GM23248 (cell line): ENCODE measurements at regions not wholly inside any gene's neighbourhood (a gene's known extent, or its start where the extent isn't known, plus 50 kb on each side); places are given as distances from the start of the nearest gene placed in this dataset.

Source experiments
- DNase-seq: peaks from one replicate; pipeline ENCODE4 v3.0.0-alpha.2; 2015
- H2AFZ ChIP-seq: fragments of 200-600 bp; sonication (generic); 2 replicates; pipeline ENCODE4 v1.6.1; 2016; ENCODE audit warnings: antibody characterized with exemption
- H3F3A ChIP-seq: fragments of 200-600 bp; sonication (generic); 2 replicates; pipeline ENCODE4 v1.6.1; 2016; ENCODE audit warnings: mild to moderate bottlenecking, antibody characterized with exemption, mixed run types; ENCODE audit not compliant: insufficient read depth
- H3K27ac ChIP-seq: fragments of 200-600 bp; sonication (generic); 2 replicates; pipeline ENCODE4 v1.5.1; 2016; ENCODE audit warnings: mild to moderate bottlenecking
- H3K27me3 ChIP-seq: fragments of 200-600 bp; sonication (generic); replicated peaks from 2 replicates; pipeline ENCODE4 v1.6.1; 2016; ENCODE audit warnings: mild to moderate bottlenecking; ENCODE audit not compliant: insufficient read depth
- H3K36me3 ChIP-seq: fragments of 200-600 bp; sonication (generic); 2 replicates; pipeline ENCODE4 v1.6.1; 2016; ENCODE audit warnings: low read depth, mild to moderate bottlenecking
- H3K4me1 ChIP-seq: fragments of 200-600 bp; sonication (generic); 2 replicates; pipeline ENCODE4 v1.6.1; 2016; ENCODE audit warnings: mild to moderate bottlenecking; ENCODE audit not compliant: insufficient read depth
- H3K4me2 ChIP-seq: fragments of 200-600 bp; sonication (generic); one replicate; pipeline ENCODE4 v1.6.1; 2016; ENCODE audit warnings: mild to moderate bottlenecking; ENCODE audit not compliant: unreplicated experiment
- H3K4me3 ChIP-seq: fragments of 200-600 bp; sonication (generic); 2 replicates; pipeline ENCODE4 v1.5.1; 2016; ENCODE audit warnings: mild to moderate bottlenecking
- H3K79me2 ChIP-seq: fragments of 200-600 bp; sonication (generic); 2 replicates; pipeline ENCODE4 v1.6.1; 2016; ENCODE audit warnings: mild to moderate bottlenecking; ENCODE audit not compliant: insufficient read depth
- H3K9ac ChIP-seq: fragments of 200-600 bp; sonication (generic); 2 replicates; pipeline ENCODE4 v1.6.1; 2016; ENCODE audit warnings: mild to moderate bottlenecking
- H3K9me2 ChIP-seq: fragments of 200-600 bp; sonication (generic); 2 replicates; pipeline ENCODE4 v1.6.1; 2016; ENCODE audit warnings: mixed run types, mild to moderate bottlenecking, moderate library complexity; ENCODE audit not compliant: insufficient read depth
- H3K9me3 ChIP-seq: fragments of 200-600 bp; sonication (generic); one replicate; pipeline ENCODE4 v1.6.1; 2017; ENCODE audit warnings: low read depth
- H4K20me1 ChIP-seq: fragments of 200-600 bp; sonication (generic); 2 replicates; pipeline ENCODE4 v1.6.0; 2016; ENCODE audit not compliant: insufficient read depth
- EZH2 ChIP-seq: fragments of 200-600 bp; sonication (generic); IDR thresholded peaks from 2 replicates; pipeline ENCODE4 v1.6.1; 2018; ENCODE audit warnings: antibody characterized with exemption, mild to moderate bottlenecking; ENCODE audit not compliant: insufficient read depth, poor library complexity, severe bottlenecking
- EZH2phosphoT487 ChIP-seq: fragments of 200-600 bp; sonication (generic); IDR thresholded peaks from 2 replicates; pipeline ENCODE4 v1.6.1; 2018; ENCODE audit warnings: antibody characterized with exemption, moderate library complexity, mild to moderate bottlenecking, low read depth; ENCODE audit not compliant: insufficient read depth
- WGBS, 2 experiments: methylation state at CpG; one replicate each; pipeline ENCODE4 v1.1.6; 2015 to 2017; ENCODE audit warnings: low lambda C conversion rate in 2 of 2, low coverage in 1 of 2; ENCODE audit errors: missing lambda C conversion rate in 2 of 2; 5-methylcytosine and 5-hydroxymethylcytosine counted together
- in situ Hi-C: fragments of 300-500 bp; cut with MboI; formaldehyde crosslinking; loops from 2 replicates; pipeline ENCODE4 v1.15.0; 2020

GRCh38 chr4:122973465-122973864 lies 51.1 kb upstream of the NUDT6 start:
- H3K9me2 ChIP-seq, result no peaks in the 10 kb centered on the region

GRCh38 chr4:122976111-122976510 lies 53.7 kb upstream of the NUDT6 start:
- no peak overlapping the region for H3K9ac ChIP-seq
- no peak for TF ChIP-seq EZH2
- TF ChIP-seq EZH2phosphoT487, result no peak
- no peak overlapping the region for H3K4me3 ChIP-seq
- no peaks in the 10 kb centered on the region for H3K9me3 ChIP-seq
- H3K9me2 ChIP-seq, result no peaks in the 10 kb centered on the region
- 98 to 100% methylated on average over 2 of the region's 2 CpGs for WGBS, 2 experiments
- no peaks in the 10 kb centered on the region for H3F3A ChIP-seq
- H3K79me2 ChIP-seq, result no peaks in the 10 kb centered on the region
- no peak overlapping the region for H2AFZ ChIP-seq
- no peaks in the 10 kb centered on the region for H4K20me1 ChIP-seq
- in situ Hi-C loops, result no loop called here
- no peak overlapping the region for H3K4me2 ChIP-seq
- H3K27me3 ChIP-seq, result no peaks in the 10 kb centered on the region
- H3K27ac ChIP-seq, result no peak overlapping the region
- no peak for DNase-seq
- H3K4me1 ChIP-seq, result no peaks in the 10 kb centered on the region
- H3K36me3 ChIP-seq, result peaks cover 5% of the 10 kb centered on the region; the same call in 1 of the 2 replicates

More at GRCh38 chr4:122973465-122973864, 51.1 kb upstream of the NUDT6 start:
- TF ChIP-seq EZH2phosphoT487 (no peak), EZH2 (no peak)
- H3K9me3 ChIP-seq, result no peaks in the 10 kb centered on the region
- H3K79me2 ChIP-seq, result no peaks in the 10 kb centered on the region
- H3K27ac ChIP-seq, result no peak overlapping the region
- no peaks in the 10 kb centered on the region for H4K20me1 ChIP-seq
- WGBS, 2 experiments, result 94 to 96% methylated on average over 3 of the region's 3 CpGs
- DNase-seq, result no peak
- in situ Hi-C loops, result no loop called here
- H3K36me3 ChIP-seq, result no peaks in the 10 kb centered on the region
- no peak overlapping the region for H2AFZ ChIP-seq
- H3K4me2 ChIP-seq, result no peak overlapping the region
- H3F3A ChIP-seq, result no peaks in the 10 kb centered on the region
- no peaks in the 10 kb centered on the region for H3K27me3 ChIP-seq
- H3K4me1 ChIP-seq, result peaks cover 3% of the 10 kb centered on the region; the same call in 1 of the 2 replicates
- no peak overlapping the region for H3K4me3 ChIP-seq
- no peak overlapping the region for H3K9ac ChIP-seq

- Histone ChIP-seq H3K79me2 (no peaks in the 10 kb centered on the region), H4K20me1 (no peaks in the 10 kb centered on the region), H3K4me2 (no peak overlapping the region), H2AFZ (no peak overlapping the region), H3K27me3 (no peaks in the 10 kb centered on the region), H3F3A (no peaks in the 10 kb centered on the region), H3K9me3 (no peaks in the 10 kb centered on the region), H3K9me2 (no peaks in the 10 kb centered on the region), H3K4me3 (no peak overlapping the region), H3K36me3 (peaks cover 5% of the 10 kb centered on the region; the same call in 1 of the 2 replicates), H3K4me1 (no peaks in the 10 kb centered on the region), H3K9ac (no peak overlapping the region), H3K27ac (no peak overlapping the region)
- DNase-seq, result no peak
- 97 to 98% methylated on average over 9 of the region's 9 CpGs for WGBS, 2 experiments
- in situ Hi-C loops, result no loop called here
- no peak for TF ChIP-seq EZH2phosphoT487
- no peak for TF ChIP-seq EZH2
These were observed 54.7 kb upstream of the NUDT6 start for GRCh38 chr4:122977103-122977502.

- no peak overlapping the region for H3K4me2 ChIP-seq
- H3K4me3 ChIP-seq, result no peak overlapping the region
- H3K79me2 ChIP-seq, result peaks cover under 1% of the 10 kb centered on the region; the same call in 1 of the 2 replicates
- H3K4me1 ChIP-seq, result no peaks in the 10 kb centered on the region
- no peaks in the 10 kb centered on the region for H3K9me2 ChIP-seq
- TF ChIP-seq EZH2 (no peak), EZH2phosphoT487 (no peak)
- no peak overlapping the region for H3K27ac ChIP-seq
- no peaks in the 10 kb centered on the region for H3F3A ChIP-seq
- WGBS, 2 experiments, result 98% methylated on average over 5 of the region's 5 CpGs
- no peak overlapping the region for H3K9ac ChIP-seq
- in situ Hi-C loops, result no loop called here
- no peak for DNase-seq
- H2AFZ ChIP-seq, result no peak overlapping the region
- H3K9me3 ChIP-seq, result no peaks in the 10 kb centered on the region
- no peaks in the 10 kb centered on the region for H4K20me1 ChIP-seq
- no peaks in the 10 kb centered on the region for H3K27me3 ChIP-seq
- peaks cover 5% of the 10 kb centered on the region; the same call in 1 of the 2 replicates for H3K36me3 ChIP-seq
These were observed 55.7 kb upstream of the NUDT6 start for GRCh38 chr4:122978109-122978508.

GRCh38 chr4:122978789-122979188 lies 56.4 kb upstream of the NUDT6 start:
- 97% methylated on average over 5 of the region's 5 CpGs for WGBS, 2 experiments
- Histone ChIP-seq H3K9me3 (no peaks in the 10 kb centered on the region), H4K20me1 (no peaks in the 10 kb centered on the region), H3F3A (no peaks in the 10 kb centered on the region), H3K4me2 (no peak overlapping the region), H3K9ac (no peak overlapping the region), H3K36me3 (peaks cover 5% of the 10 kb centered on the region; the same call in 1 of the 2 replicates), H3K79me2 (peaks cover 8% of the 10 kb centered on the region; the same call in 1 of the 2 replicates), H3K27ac (no peak overlapping the region), H3K27me3 (no peaks in the 10 kb centered on the region), H3K4me3 (no peak overlapping the region), H3K4me1 (no peaks in the 10 kb centered on the region), H3K9me2 (no peaks in the 10 kb centered on the region), H2AFZ (no peak overlapping the region)
- in situ Hi-C loops, result no loop called here
- TF ChIP-seq EZH2phosphoT487, result no peak
- TF ChIP-seq EZH2, result no peak
- no peak for DNase-seq
